Stimulated activated CD8-positive, alpha-beta memory T cell treated with anti-CD3 and anti-CD28 coated beads, Interleukin-4, amount 100 ng/mL, for 4 hours (primary cell): ENCODE measurements at regions not wholly inside any gene's neighbourhood (a gene's known extent, or its start where the extent isn't known, plus 50 kb on each side); places are given as distances from the start of the nearest gene placed in this dataset.

Experiments
- DNase-seq, 2 donors: peaks; one replicate each; pipeline ENCODE4 v3.0.0-alpha.2; 2020; ENCODE audit warnings: low read depth in 2 of 2, low spot score in 1 of 2

DNA sequence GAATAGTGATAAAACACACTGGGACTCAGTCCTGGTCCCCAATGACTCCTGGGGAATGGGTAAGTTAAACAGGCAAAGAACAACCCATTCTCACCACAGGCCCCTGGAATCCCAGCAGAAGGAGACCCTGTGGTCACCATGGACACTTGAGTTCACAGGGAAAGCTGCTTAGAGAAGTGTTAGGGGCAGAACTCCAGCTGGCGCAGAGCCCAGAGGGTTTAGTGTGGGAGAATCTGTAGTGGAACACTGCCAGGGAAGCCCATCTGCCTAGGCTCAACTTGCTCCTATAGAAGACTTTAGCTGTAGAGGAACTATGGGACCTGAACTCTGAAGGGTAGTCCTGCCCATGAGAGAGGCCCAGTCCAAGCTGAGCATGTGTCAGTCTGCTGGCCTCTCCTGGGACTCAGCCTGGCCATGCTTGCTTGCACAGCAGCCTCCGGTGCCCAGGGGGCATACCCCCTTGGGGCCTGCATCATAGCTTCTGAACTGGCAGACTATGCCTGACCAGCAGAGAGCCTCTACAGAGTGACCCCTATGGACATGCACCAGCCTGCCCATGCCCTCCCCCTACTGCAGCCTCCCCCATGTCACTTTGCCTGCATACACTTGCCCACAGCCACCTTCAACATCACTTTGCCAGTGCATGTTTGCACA is 343.5 kb downstream of the IDS start:
- no peak for DNase-seq

DNA sequence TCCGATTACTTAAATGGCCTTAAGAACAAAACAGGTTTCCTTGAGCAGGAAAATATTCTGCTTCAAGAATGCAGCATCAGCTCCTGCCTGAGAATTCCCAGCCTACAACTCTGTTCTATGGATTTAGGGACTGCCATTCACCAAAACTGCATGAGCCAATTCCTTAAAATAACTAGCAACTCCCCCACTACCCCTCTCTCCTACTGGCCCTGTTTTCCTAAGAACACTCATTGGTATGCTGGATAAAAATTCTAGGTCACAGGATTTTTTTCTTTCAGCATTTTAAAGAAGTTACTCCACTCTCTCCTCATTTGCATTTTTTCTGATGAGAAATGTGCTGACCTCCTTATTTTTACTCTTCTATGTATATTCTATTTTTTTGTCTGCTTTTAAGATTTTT is 347.1 kb downstream of the IDS start:
- DNase-seq = no peak

DNA sequence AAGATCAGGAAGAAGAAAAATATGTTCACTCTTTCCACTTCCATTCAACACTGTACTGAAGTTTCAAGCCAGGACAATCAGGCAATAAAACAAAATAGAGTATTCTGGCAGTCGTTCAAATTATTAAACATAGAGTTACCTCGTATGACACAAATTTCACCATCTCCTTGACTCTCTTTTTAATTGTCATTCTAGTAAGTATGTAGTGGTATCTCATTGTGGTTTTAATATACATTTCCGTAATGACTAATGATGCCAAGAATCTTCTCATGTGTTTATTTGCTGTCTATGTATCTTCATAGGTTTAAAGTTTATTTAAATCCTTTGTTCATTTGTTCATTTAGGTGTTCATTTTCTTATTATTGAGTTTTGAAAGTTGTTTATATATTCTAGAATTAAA is 352.2 kb downstream of the IDS start:
- no peak for DNase-seq

DNA sequence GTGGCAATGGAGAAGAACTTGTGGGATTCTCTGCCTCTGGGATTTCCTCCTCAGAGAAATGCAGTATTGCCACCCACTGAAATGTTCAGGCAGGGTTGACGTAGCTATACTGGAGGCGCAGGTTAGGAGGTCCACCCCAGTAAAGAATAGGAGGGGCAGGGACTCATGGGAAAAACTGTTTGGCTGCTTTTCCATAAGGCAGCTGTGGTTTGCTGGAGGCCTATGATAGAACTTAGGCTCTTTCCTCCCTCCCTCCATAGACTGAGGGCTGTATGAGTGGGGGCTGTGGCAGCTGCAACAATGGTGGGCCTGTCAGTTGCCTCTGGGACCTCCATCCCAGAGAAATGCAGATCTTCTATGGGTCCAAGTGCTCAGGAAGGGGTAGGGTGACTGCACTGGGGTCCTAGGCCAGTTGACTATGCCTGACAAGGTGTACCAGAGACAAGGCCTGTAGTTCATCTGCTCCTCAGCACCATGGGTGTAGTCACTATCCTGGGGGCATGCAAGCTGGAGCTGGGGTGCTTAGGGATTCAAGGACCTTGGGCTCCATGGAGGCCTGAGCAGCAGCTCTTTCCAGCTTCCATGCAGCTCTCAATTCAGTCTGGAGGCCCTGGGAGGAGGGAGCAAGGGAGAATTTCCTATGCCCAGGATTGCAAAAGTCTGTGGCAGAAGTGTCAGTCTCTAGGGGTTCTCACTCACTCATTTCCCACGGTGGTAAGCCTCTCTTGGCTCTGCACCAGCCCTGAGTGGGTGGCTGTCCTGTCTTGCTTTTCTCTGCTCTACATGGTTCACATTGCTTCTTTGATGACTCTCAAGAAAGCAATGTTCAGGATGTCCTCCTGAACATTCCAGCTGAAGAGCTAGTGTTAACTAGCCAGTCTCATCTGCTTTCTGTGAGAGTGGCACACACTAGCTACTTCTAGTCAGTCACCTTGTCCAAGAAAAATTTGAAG is 353.0 kb downstream of the IDS start:
- DNase-seq = no peak

DNA sequence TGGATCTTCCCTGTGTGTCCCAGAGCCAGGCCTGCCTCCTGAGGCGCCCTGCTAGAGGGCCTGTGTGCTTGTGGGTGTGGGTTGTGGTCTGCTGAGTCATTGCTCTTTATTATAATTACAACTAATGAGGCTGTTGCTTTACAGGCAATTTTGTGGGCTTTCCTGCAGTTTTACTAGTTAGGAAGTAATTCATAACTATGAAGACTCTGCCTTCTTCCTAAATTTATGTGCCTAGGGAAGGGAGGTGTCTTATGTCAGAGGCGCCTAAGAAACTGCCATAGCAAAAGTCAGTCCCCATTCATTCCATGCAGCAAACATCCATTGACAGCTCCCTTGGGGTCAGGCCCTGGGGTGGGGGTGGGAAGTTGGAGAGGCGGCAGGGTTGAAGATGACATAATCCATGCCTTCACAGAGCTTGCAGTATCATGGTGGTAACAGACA is 359.2 kb downstream of the IDS start:
- no peak for DNase-seq

DNA sequence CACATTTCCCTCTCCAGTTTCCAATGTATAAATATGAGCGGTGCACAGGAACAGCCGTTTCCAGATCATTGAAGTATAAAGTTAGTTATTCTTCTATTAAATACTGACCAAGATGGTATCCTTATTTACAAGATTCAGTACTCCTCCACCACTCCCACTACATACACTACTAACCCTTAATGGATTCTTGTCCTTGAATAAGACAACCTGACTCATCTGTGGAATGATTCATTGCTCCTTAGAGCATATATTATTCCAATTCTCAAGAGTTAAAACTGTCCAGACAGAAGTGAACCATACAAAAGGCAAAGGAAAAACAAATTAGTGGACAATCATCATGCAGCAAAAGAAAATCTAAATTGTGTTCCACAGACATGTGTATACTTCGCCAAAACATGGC is 373.3 kb downstream of the IDS start:
- no peak for DNase-seq

DNA sequence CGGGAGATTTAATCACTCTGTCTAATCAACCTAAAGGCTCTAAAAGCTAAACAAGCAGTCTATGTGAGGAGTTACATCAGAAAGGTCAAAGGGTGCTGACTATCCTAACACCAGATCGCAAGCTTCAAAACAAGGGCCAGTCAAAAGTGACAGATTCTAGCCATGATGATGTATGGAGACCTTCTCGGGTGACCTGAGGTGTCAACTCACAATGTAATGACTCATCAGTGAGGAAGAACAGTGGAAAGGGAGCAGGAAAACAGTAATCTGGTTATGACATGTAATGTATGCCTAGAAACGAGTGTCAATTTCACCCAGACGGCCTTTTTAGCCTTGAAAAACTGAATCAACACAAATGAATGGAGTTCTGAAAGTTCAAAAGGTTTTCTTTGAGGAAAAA is 375.3 kb downstream of the IDS start:
- no peak for DNase-seq

DNA sequence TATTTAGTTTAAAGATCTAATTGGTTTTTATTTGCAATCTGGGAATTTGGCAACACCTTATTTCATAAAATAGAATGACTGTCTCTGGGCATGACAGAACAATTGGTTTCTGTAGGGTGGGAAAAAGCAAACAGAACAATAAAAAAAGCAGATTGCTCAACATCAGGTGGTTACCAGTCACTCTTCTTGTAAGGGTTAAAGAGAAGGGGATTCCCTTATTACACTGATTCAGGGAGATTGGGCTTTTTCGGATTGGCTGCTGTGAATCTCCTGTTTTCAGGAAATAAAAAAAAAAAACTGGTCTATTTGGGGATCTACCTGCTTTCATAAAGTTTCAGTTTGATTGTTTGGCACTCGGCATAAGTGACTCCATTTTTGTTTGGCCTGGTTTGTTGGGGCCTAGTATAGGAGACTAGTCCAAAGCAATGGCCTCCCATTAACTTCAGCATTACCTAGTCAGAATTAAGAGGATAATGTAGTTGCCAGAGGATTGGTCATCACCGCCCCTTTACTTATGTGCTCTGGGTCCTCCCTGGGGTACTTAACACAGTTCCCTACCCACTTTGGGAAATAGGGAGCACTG is 380.5 kb downstream of the IDS start:
- no peak for DNase-seq

DNA sequence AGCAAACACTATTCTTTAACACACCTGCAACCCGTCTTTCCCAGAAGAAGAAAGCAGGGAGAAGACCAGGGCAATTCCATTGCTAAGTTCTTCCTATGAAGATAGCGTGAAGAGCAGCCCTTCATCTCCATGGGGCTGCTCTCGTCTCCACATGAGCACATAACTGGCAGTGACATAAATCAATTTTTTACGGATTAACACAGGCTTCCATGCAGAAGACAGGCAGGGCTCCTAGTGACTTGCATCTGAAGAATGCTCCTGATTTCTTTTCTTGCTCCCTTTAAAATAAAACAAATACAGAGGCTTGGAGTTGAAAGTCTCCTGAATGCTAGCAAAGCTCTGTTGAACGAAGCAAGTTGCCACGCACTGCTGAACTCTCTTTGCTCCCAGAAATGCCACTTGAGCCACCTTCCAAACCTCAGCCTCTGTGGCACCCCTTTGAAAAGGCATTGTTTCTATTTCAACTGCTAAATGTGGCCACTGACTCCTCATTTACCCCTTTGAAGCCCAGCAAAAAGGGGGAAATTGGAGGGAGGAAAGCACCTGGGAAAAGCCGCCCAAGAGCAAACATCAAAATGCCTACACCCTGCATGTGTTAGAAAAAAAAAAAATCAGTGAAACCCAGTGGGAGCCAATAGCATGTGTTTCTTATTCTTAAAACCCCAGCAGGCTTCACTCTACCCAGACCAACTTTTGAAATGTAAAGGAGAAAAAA is 383.7 kb downstream of the IDS start:
- no peak for DNase-seq

DNA sequence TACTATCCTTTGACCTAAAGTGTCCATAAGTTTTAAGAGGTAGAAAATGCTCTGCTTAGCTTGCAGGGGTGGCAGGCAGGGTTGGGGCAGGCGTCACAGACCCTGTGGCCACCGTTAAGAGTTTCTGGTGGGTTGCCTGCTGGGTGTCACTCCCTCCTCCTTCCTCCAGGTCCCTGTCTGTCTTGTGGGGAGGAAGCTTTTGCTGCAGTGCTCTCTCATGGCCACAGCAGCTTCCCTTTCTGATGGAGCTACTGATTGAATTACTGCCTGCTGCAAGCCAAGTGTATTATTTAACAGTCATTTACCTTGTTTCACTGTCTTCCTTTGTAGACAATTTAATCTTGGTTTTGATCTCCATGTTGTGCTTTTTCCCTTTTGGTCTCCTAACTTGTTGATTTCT is 384.6 kb downstream of the IDS start:
- no peak for DNase-seq

DNA sequence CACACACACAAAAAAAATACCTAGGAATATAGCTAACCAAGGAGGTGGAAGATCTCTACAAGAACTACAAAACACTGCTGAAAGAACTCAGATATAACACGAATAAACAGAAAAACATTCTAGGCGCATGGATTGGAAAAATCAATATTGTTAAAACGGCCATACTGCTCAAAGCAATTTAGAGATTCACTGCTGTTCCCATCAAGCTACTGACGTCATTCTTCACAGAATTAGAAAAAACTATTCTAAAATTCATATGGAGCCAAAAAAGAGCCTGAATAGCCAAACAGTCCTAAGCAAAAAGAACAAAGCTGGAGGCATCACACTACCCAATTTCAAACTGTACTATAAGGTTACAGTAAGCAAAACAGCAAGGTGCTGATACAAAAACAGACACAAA is 390.2 kb downstream of the IDS start:
- DNase-seq = no peak

DNA sequence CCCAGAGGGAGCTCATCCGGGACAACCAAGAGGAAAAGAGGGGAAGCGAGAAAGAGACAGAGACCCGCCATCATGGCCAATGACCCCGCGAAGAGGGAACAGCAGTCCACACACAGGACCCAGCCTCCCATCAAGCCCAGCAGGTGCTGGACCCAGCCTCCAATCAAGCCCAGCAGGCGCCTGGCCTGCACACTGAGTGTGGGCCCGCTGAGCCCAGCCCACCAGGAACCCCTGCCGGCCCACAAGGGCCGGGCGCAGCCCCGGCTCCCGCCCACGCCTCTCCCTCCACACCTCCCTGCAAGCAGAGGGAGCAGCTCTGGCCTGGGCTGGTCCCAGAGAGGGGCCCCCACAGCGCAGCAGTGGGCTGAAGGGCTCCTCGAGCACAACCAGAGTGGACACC is 391.1 kb downstream of the IDS start:
- no peak for DNase-seq

DNA sequence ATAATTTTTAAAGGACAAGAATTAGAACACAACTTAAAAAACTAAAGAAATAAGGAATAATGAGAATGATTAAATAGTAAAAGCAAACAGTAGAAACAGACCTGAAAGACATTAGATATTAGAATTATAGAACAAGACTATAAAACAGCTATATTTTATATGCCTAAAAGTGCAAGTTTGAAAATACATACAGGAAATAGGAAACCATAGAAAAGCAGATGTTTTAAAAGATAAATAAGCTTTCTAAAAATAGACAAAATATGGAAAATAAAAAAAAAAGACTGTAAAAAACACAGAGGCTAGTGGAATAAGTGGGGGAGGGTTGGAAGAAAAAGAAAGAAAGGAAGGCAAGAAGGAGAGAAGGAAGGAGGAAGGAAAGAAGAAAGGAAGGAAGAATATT is 407.3 kb downstream of the IDS start:
- no peak for DNase-seq

DNA sequence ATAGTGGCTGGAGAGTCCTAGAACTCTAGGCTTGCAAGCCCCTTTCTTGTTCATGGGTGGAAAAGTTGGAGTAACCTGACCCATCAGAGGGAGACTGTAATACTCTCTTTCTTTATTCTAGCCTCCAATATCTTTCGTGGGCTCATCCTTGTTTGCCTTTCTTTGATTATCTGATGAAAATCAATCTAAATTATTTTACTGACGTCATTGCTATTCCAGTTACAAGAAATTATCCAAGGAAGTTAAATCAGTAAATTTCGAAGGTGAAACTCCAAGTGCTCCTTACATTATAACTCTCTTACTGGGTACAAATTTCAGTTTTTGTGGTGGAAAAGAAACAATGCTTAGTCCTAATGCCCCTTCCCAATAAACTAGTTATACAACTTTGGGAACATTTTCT is 412.9 kb downstream of the IDS start:
- DNase-seq = no peak

DNA sequence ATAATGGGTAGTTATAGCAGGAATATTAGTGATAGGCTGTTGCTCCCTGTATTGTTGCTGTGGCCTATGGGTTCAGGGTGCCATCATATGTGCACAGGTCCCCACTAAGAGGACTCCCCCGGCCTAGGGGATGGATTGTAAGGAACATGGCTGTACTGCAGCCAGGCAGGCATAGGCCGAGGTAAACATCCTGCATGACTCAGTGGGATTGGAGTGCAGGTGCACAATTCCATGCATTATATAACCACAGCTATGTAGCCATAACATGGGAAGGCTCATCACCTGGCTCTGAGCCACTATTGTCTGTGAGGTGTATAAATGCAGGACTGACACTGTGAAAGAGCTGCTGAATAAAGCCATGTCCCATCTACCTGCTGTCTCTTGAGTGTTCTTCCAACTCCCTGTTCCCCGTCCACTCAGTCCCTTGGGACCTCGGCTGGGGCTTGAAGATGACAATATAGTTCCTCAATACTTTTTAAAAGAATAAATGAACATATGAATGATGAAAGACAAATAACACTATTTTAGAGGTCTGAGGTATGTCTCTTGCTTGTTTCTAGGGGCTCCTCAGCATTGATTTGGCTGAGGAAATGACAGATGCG is 425.2 kb downstream of the IDS start:
- no peak for DNase-seq

DNA sequence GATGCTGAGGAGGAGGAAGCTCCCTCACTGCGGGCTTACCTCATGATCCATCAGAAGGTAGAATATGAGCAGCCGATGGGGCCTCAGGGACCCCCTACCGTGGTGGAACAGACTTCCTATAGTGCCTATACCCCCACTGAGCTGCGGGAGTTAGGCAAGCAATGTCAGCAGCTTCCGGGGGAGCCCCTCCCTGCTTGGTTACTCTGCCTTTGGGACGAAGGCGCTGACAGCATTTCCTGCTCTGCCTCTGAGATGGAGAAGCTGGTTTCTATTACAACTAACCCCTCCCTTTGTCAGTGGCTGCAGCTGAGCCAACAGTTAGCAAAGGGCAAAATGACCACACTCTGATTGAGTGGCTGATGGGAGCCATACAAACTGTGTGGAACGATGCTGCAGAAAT is 430.7 kb downstream of the IDS start:
- no peak for DNase-seq

DNA sequence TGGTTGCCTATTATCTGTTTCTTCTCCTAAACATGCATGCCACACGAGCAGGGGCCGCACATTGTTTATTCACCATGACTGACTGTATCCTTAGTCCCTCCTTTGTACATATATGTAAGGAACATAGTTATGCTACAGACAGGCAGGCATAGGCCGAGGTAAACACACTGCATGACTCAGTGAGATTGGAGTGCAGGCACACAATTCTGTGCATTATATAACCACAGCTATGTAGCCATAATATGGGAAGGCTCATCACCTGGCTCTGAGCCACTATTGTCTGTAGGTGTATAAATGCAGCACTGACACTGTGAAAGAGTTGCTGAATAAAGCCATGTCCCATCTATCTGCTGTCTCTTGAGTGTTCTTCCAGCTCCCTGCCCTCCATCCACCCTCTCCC is 431.6 kb downstream of the IDS start:
- no peak for DNase-seq

DNA sequence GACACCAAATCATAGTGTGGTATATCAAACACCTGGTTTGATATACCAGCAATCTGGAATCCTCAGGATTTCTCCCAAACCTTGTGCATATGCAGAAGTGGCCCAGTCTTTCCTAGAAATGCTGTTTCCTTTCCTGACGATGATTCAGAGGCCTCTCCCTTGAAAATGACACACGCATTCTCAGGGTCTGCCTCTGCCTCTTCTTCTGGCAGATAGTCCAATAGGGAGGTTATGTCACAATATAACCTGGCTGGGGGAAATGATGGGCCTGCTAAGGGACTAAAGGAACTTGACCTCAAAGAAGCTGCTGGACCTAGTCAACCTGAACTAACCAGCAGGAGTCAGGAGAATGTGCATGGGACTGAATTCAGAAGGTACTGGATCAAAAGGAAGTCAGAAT is 435.2 kb downstream of the IDS start:
- no peak for DNase-seq

DNA sequence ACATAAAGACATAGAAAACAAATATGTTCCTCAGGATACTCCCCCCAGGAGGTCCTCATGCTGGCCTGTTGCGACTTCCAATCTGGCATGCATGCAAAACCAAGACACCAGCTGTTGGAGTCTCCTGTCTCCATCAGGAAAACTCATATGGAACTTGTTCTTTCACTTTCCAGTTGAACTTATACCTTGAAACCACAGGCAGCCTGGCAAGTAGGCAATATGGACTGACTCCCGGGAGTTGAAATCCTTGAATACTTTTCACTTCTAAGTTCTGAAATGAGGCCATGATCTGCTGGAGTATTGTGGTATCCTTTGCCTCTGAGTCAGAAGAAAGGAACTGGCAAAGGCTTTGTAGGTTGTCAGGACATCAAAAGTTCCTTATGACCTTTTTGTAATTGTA is 444.2 kb downstream of the IDS start:
- DNase-seq = no peak
